GM19351 (cell line): ENCODE measurements at regions not wholly inside any gene's neighbourhood (a gene's known extent, or its start where the extent isn't known, plus 50 kb on each side); places are given as distances from the start of the nearest gene placed in this dataset.

Source experiments
- ATAC-seq: cut with Tn5 transposase; IDR thresholded peaks from one replicate; pipeline ENCODE4 v1.9.1; 2021; ENCODE audit warnings: mild to moderate bottlenecking, moderate library complexity; ENCODE audit not compliant: unreplicated experiment

DNA sequence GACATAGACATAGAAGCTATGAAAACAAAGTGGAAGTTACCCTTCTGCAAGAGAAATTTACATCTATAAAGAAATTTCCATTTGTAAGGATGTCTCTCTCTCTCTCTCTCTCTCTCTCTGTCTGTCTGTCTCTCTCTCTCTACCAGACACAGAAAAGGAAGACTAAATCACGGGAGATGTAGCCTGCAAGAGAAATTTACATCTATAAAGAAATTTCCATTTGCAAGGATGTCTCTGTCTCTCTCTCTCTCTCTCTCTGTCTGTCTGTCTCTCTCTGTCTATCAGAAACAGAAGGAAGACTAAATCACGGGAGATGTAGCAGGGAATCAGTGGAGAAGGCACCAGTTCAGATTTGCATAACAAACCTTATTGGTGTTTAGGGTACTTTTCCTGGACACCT, 65.6 kb upstream of the CTSO start:
- ATAC-seq, result no peak

DNA sequence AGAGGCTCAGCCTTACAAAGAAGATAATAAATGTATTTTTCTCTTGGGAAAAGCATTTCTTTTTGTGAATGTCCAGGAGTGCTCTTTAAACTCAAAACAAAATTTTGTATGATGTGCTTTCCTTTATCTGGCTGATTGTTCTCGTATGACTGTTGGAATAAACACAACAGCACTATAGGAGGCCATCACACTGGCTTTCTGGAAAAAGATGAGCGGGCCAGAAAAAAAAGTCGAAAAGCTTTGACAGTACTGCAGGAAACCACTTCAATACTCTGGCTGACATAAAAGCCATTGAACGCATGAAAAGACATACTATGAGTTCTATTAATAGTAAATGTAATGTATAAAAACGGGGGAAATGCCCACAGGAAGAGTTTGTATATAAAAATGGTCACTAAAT, 64.7 kb upstream of the CTSO start:
- no peak for ATAC-seq

DNA sequence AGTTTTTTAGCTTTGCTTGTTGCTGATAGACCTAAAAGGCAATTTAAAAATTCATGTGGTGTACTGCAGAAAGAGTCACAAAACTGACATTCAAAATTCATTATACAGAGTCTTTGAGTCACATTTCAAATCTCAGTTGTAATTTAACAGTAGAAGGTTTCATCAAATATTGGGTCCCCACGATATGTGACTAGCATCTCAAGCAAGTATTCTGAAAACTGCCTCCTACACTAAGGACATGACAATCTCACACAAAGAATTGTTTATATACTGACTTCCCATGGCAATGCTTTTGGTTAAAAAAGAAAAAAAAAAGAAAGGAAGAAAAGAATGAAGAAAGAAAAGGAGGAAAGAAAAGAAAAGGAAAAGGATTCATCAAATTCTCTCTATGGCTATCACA, 62.1 kb upstream of the CTSO start:
- ATAC-seq, result no peak

DNA sequence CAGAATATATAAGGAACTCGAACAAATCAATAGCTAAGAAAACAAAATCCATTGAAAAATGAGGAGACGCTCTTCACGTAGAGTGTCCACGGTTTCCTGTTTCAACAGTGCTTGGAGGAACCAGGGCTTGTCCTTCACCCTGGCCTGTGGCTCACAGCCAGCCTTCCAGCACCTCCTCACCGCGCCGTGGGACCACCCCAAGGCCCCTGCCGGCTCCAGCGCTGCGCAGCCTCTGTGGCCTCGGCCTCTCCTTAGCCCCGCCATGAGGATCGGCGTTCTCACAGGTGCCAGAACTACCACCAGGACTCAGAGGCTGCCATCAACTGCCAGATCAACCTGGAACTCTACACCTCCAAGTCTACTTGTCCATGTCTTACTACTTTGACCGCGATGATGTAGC, 52.5 kb upstream of the CTSO start:
- ATAC-seq, result no peak
